Stomach (tissue), 8 donors: ENCODE measurements at regions not wholly inside any gene's neighbourhood (a gene's known extent, or its start where the extent isn't known, plus 50 kb on each side); places are given as distances from the start of the nearest gene placed in this dataset.

Experiments
- DNase-seq, 2 donors: peaks; one replicate each; pipeline versions ENCODE4 v3.0.0 to v3.0.0-alpha.2; 2013 to 2019
- H3K27ac ChIP-seq, 5 donors: fragments of 200-600 bp in 4 of 5; sonication (generic) in 4 of 5; one replicate each; pipeline ENCODE4 v1.5.1; 2013 to 2019; ENCODE audit warnings: mild to moderate bottlenecking in 1 of 5, moderate library complexity in 1 of 5
- H3K27me3 ChIP-seq, 3 donors: fragments of 200-600 bp; sonication (generic); one replicate each; pipeline ENCODE4 v1.5.1; 2017 to 2019; ENCODE audit warnings: mixed run types in 1 of 3
- H3K36me3 ChIP-seq, 4 donors: fragments of 200-600 bp; sonication (generic); 1 replicate in 3 of 4; 2 replicates in 1 of 4; pipeline ENCODE4 v1.5.1; 2016 to 2019
- H3K4me1 ChIP-seq, 4 donors: fragments of 200-600 bp; sonication (generic); one replicate each; pipeline ENCODE4 v1.5.1; 2016 to 2019
- H3K4me3 ChIP-seq, 4 donors: fragments of 200-600 bp; sonication (generic) in 3 of 4; one replicate each; pipeline ENCODE4 v1.5.1; 2016 to 2019; ENCODE audit warnings: mild to moderate bottlenecking in 1 of 4
- H3K9me3 ChIP-seq, 4 donors: fragments of 200-600 bp; sonication (generic); one replicate each; pipeline ENCODE4 v1.5.1; 2016 to 2019
- EP300 ChIP-seq: sonication (generic); formaldehyde crosslinking; IDR thresholded peaks from one replicate; pipeline ENCODE4 v1.6.1; 2017; ENCODE audit warnings: antibody characterized with exemption
- POLR2A ChIP-seq, 4 donors: fragments of 450-650 bp; IDR thresholded peaks; one replicate each; pipeline ENCODE4 v1.6.1; 2016; ENCODE audit warnings: antibody characterized with exemption in 4 of 4, control low read depth in 2 of 4, mild to moderate bottlenecking in 1 of 4, moderate library complexity in 1 of 4
- POLR2AphosphoS5 ChIP-seq, 3 donors: sonication (generic); formaldehyde crosslinking; IDR thresholded peaks; one replicate each; pipeline ENCODE4 v1.6.1; 2016; ENCODE audit warnings: antibody characterized with exemption in 3 of 3
- WGBS, 5 donors: extraction: QIAGEN DNeasy Blood & Tissue Kit in 3 of 5; methylation state at CpG; one replicate each; pipeline versions ENCODE4 v1.1.5 to v1.1.7; 2013 to 2018; 5-methylcytosine and 5-hydroxymethylcytosine counted together
- intact Hi-C: fragments of 100-400 bp; cut with DNase I; formaldehyde crosslinking; loops from one replicate; pipeline ENCODE4 v1.15.1; 2023; ENCODE audit warnings: low total_unique reads
- TF ChIP-seq, protein P1 (sequence below), 7 experiments: fragments of 450-650 bp in 4 of 7; fragments of 200-600 bp in 3 of 7; sonication (generic) in 3 of 7; IDR thresholded peaks; one replicate each; pipeline ENCODE4 v1.5.1; 2016 to 2019; ENCODE audit warnings: antibody characterized with exemption in 7 of 7, control low read depth in 2 of 7, mild to moderate bottlenecking in 1 of 7
- donor health status: healthy with polysubstance abuse.
- donor health status: Bipolar disorder and iron deficiency.
- donor health status: healthy.

DNA sequence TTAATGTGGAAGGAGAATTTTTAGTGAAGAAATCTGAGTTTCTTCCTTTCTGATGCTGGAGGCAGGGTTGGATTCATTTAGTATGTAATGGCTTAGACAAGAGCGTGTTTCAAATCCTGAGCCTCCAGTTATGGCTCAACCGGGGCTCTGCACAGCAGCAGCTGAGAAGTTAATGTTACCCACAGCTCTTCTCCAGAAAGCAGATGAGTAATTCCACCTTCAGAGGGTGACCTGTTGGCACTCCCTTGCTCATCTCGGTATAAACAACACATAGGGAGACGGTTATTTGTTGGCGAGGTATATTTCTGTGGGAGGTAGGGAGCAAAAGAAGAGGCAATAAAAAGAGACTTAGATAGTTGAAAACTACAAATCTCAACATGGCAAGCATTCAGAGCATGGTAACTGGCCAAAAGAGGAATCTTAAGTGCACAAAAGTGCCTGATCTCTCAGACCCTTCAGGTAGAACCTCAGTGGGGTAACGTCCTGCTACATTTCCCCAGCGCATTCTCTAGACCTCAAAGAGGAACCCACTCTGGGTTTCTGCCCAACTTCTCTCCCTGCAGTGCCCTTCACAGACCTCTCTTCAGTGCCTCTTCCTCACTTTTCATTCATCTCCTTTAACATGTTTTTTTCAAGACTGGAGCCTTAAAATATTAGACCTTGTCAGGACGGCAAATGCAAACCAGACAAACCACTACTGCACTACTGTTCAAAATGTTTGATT lies 417.5 kb upstream of the ADAMTSL1 start:
- Histone ChIP-seq H3K4me1 (peaks cover 0 to 23% (median 6%) of the 10 kb centered on the region in 4 donors), H3K27me3 (no peaks in the 10 kb centered on the region), H3K4me3 (no peak overlapping the region), H3K9me3 (no peaks in the 10 kb centered on the region), H3K27ac (no peak overlapping the region), H3K36me3 (no peaks in the 10 kb centered on the region)
- WGBS, 5 donors: 55 to 85% (median 71%) methylated on average over 8 of the region's 8 CpGs
- intact Hi-C loops: no loop called here
- DNase-seq: no peak
- TF ChIP-seq POLR2A (IDR thresholded peaks at IDR 0.05) (no peak), EP300 (no peak)

DNA sequence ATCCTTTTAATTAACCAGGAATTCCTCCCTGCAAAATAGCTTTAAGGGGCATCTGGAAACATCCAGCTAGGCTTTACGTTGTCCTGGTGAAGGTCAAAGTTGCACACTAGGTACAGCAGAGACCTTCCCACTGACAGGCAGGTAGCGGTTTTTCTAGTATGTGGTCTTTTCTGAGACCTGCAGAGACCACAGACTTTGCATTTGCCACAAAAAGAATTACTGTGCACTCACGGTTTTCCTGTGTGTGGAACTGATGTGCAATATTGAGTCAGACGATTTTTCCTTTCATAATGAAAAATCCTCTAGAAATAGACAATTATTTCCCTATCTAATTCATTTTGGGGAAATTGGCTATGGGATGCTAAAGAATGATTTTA lies 417.0 kb upstream of the ADAMTSL1 start:
- no peaks in the 10 kb centered on the region for H3K9me3 ChIP-seq
- no peak overlapping the region for H3K27ac ChIP-seq
- H3K4me3 ChIP-seq: no peak overlapping the region
- H3K4me1 ChIP-seq: peaks cover 0 to 23% (median 6%) of the 10 kb centered on the region in 4 donors
- no peak for DNase-seq
- TF ChIP-seq, protein P1, sequence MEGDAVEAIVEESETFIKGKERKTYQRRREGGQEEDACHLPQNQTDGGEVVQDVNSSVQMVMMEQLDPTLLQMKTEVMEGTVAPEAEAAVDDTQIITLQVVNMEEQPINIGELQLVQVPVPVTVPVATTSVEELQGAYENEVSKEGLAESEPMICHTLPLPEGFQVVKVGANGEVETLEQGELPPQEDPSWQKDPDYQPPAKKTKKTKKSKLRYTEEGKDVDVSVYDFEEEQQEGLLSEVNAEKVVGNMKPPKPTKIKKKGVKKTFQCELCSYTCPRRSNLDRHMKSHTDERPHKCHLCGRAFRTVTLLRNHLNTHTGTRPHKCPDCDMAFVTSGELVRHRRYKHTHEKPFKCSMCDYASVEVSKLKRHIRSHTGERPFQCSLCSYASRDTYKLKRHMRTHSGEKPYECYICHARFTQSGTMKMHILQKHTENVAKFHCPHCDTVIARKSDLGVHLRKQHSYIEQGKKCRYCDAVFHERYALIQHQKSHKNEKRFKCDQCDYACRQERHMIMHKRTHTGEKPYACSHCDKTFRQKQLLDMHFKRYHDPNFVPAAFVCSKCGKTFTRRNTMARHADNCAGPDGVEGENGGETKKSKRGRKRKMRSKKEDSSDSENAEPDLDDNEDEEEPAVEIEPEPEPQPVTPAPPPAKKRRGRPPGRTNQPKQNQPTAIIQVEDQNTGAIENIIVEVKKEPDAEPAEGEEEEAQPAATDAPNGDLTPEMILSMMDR (IDR thresholded peaks at IDR 0.05): no peak
- TF ChIP-seq POLR2AphosphoS5 (IDR thresholded peaks at IDR 0.05) (no peak), EP300 (no peak), POLR2A (IDR thresholded peaks at IDR 0.05) (no peak)
- WGBS, 5 donors: 72 to 85% (median 77%) methylated on average over 4 of the region's 4 CpGs
- no peaks in the 10 kb centered on the region for H3K27me3 ChIP-seq
- intact Hi-C loops: no loop called here
- H3K36me3 ChIP-seq: no peaks in the 10 kb centered on the region

DNA sequence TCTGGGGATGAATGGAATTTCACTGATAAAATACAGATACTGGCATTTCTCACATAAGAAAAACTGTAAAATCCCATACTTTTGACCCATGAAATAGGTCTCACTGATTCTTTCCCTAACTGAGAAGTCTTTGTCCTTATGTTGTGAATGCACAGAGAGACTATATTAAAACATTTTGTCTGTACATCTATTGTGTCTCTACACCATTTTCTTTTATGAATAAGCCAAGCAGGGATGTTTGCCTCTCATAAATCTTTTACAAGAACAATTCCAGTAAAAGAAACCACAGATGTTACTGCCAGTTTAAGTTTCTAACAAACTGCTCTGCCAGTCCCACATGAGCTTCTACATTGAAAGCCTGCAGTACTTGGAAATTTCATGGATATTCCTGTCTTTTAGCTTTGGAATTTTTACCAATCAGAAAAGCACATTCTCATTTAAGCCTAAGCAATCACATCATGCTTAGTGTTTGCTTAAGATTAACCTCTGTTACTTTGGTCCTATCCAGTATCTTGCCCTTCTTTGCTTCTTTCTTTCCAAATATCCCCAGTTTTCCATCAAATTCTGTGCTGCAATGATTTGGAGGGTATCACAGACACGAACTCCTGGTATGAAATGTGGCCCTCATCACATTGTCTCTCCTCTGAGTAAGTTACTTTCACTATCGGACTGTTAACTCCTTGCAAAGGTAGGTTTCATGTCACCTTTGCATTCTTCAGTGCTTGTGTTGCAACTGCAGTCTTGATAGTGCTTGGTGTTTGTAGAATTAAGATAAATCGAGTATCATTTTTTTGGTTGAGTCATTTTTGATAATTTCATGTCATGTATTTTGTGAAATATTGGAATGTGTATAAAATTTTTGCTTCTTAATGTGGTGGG lies 415.1 kb upstream of the ADAMTSL1 start:
- intact Hi-C loops: no loop called here
- peak overlapping the region in 1 of 5 donors; percentile 14 for H3K27ac ChIP-seq
- DNase-seq: no peak
- 24 to 55% (median 47%) methylated on average over 3 of the region's 3 CpGs for WGBS, 5 donors
- no peaks in the 10 kb centered on the region for H3K9me3 ChIP-seq
- no peaks in the 10 kb centered on the region for H3K36me3 ChIP-seq
- TF ChIP-seq, protein P1 (IDR thresholded peaks at IDR 0.05): no peak
- TF ChIP-seq POLR2AphosphoS5 (IDR thresholded peaks at IDR 0.05) (no peak), EP300 (no peak), POLR2A (IDR thresholded peaks at IDR 0.05) (no peak)
- no peak overlapping the region for H3K4me3 ChIP-seq
- no peaks in the 10 kb centered on the region for H3K27me3 ChIP-seq
- peaks cover 0 to 23% (median 5%) of the 10 kb centered on the region in 4 donors for H3K4me1 ChIP-seq

DNA sequence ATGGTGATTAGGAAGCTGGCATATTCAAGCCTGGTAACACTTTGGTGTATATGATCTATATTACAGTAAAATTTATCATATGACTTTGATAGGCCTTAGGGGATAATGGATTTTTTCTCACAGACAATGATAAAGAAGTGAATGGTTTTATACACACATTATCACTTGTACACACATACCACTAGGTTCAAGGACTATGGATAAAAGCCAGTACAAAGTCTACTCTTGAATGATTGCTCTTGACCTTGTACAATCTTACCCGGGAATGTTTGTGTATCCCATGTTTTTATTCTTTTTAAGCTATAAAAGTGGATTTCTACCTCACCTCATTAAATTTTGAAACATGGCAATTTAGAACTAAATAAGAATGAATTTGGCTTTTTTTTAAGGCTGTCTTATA lies 414.5 kb upstream of the ADAMTSL1 start:
- TF ChIP-seq EP300: no peak
- TF ChIP-seq, protein P1 (IDR thresholded peaks at IDR 0.05): no peak
- no peak for TF ChIP-seq POLR2AphosphoS5 (IDR thresholded peaks at IDR 0.05)
- TF ChIP-seq POLR2A (IDR thresholded peaks at IDR 0.05): no peak

More for the DNA sequence above, 414.5 kb upstream of the ADAMTSL1 start:
- Histone ChIP-seq H3K4me1 (peaks cover 0 to 23% (median 4%) of the 10 kb centered on the region in 4 donors), H3K27me3 (no peaks in the 10 kb centered on the region), H3K9me3 (no peaks in the 10 kb centered on the region), H3K4me3 (no peak overlapping the region), H3K27ac (peak overlapping the region in 1 of 5 donors; percentile 32), H3K36me3 (no peaks in the 10 kb centered on the region)
- DNase-seq: no peak
- intact Hi-C loops: no loop called here
- WGBS, 5 donors: 18 to 34% (median 25%) methylated on average over 1 of the region's 1 CpG
